CD8-positive, alpha-beta memory T cell (primary cell): ENCODE measurements at regions not wholly inside any gene's neighbourhood (a gene's known extent, or its start where the extent isn't known, plus 50 kb on each side); places are given as distances from the start of the nearest gene placed in this dataset.
"Not testable (repeated sequence)": the region's sequence is repeated elsewhere in the genome, so short reads cannot be mapped to it uniquely, and the experiment has no call there.

ENCODE experiments used
- CTCF ChIA-PET: fragments of 350-600 bp; sonication (Branson Sonifier 250); formaldehyde crosslinking; loops from one replicate; lab custom pipeline; 2021; ENCODE audit warnings: antibody characterized with exemption; lab: Charles Lee
- POLR2A ChIA-PET: fragments of 350-600 bp; sonication (Branson Sonifier 250); formaldehyde crosslinking; loops from one replicate; lab custom pipeline; 2021; ENCODE audit warnings: antibody characterized with exemption; lab: Charles Lee
- DNase-seq, 5 donors: peaks; one replicate each; pipeline versions ENCODE4 v3.0.0 to v3.0.0-alpha.2; 2020 to 2022; ENCODE audit warnings: mixed read lengths in 1 of 5
- H3K27ac ChIP-seq: one replicate; pipeline ENCODE4 v1.7.0; 2013; ENCODE audit warnings: low read depth, mild to moderate bottlenecking, low read length, moderate library complexity
- H3K27me3 ChIP-seq: 2 replicates; pipeline ENCODE4 v1.7.0; 2013; ENCODE audit warnings: low read length, mild to moderate bottlenecking; ENCODE audit not compliant: insufficient read depth, poor library complexity, severe bottlenecking
- H3K36me3 ChIP-seq: 2 replicates; pipeline ENCODE4 v1.7.0; 2013; ENCODE audit warnings: mild to moderate bottlenecking, low read length, moderate library complexity; ENCODE audit not compliant: insufficient read depth
- H3K4me1 ChIP-seq: 2 replicates; pipeline ENCODE4 v1.7.0; 2013; ENCODE audit warnings: mild to moderate bottlenecking, low read length, moderate library complexity; ENCODE audit not compliant: insufficient read depth
- H3K4me3 ChIP-seq: 2 replicates; pipeline ENCODE4 v1.7.0; 2013; ENCODE audit warnings: mild to moderate bottlenecking, low read length
- H3K9me3 ChIP-seq: 2 replicates; pipeline ENCODE4 v1.7.0; 2013; ENCODE audit warnings: mild to moderate bottlenecking, low read length
- H3K27ac Mint-ChIP-seq, 8 donors: one replicate each; pipeline ENCODE4 v1.8.0; 2020 to 2021; ENCODE audit warnings: mixed read lengths in 8 of 8, mild to moderate bottlenecking in 6 of 8, inconsistent platforms in 3 of 8, moderate library complexity in 3 of 8
- H3K27me3 Mint-ChIP-seq, 2 donors: one replicate each; pipeline ENCODE4 v1.8.0; 2020 to 2021; ENCODE audit warnings: mixed read lengths in 2 of 2, mild to moderate bottlenecking in 1 of 2, moderate library complexity in 1 of 2
- H3K36me3 Mint-ChIP-seq, 3 donors: one replicate each; pipeline ENCODE4 v1.8.0; 2020 to 2021; ENCODE audit warnings: mixed read lengths in 3 of 3, inconsistent platforms in 1 of 3, mild to moderate bottlenecking in 1 of 3
- H3K4me1 Mint-ChIP-seq, 3 donors: one replicate each; pipeline ENCODE4 v1.8.0; 2020 to 2021; ENCODE audit warnings: mixed read lengths in 3 of 3, inconsistent platforms in 1 of 3, mild to moderate bottlenecking in 1 of 3
- H3K4me3 Mint-ChIP-seq, 7 donors: one replicate each; pipeline ENCODE4 v1.8.0; 2020 to 2021; ENCODE audit warnings: mixed read lengths in 7 of 7, mild to moderate bottlenecking in 6 of 7, moderate library complexity in 4 of 7, inconsistent platforms in 2 of 7
- H3K9me3 Mint-ChIP-seq, 5 donors: one replicate each; pipeline ENCODE4 v1.8.0; 2020 to 2022; ENCODE audit warnings: mixed read lengths in 5 of 5, mild to moderate bottlenecking in 3 of 5, moderate library complexity in 2 of 5, inconsistent platforms in 1 of 5

- H3K4me3 ChIP-seq = no peak overlapping the region
- no peaks in the 10 kb centered on the region for H3K36me3 Mint-ChIP-seq
- DNase-seq = no peak
- H3K36me3 ChIP-seq = no peaks in the 10 kb centered on the region
- H3K4me3 Mint-ChIP-seq = no peak overlapping the region
- CTCF ChIA-PET = no interaction called here
- no peak overlapping the region for H3K27ac ChIP-seq
- H3K27me3 Mint-ChIP-seq = no peaks in the 10 kb centered on the region
- H3K4me1 ChIP-seq = no peaks in the 10 kb centered on the region
- H3K27ac Mint-ChIP-seq = no peak overlapping the region
- peaks cover 0 to 5% (median 0%) of the 10 kb centered on the region in 5 donors for H3K9me3 Mint-ChIP-seq
- H3K9me3 ChIP-seq = no peaks in the 10 kb centered on the region
- no peaks in the 10 kb centered on the region for H3K27me3 ChIP-seq
- H3K4me1 Mint-ChIP-seq = no peaks in the 10 kb centered on the region
- POLR2A ChIA-PET = no interaction called here
These were observed 452.5 kb downstream of the ZNF516 start for GRCh38 chr18:76042511-76042910.

GRCh38 chr18:76018210-76018609 is 476.8 kb downstream of the ZNF516 start:
- Histone ChIP-seq H3K27me3 (no peaks in the 10 kb centered on the region), H3K4me3 (no peak overlapping the region), H3K27ac (no peak overlapping the region), H3K9me3 (no peaks in the 10 kb centered on the region), H3K36me3 (no peaks in the 10 kb centered on the region), H3K4me1 (no peaks in the 10 kb centered on the region)
- Mint-ChIP-seq H3K4me3 (no peak overlapping the region), H3K27ac (no peak overlapping the region), H3K9me3 (peaks cover 2 to 27% (median 7%) of the 10 kb centered on the region in 5 donors), H3K4me1 (no peaks in the 10 kb centered on the region), H3K27me3 (peaks cover 0 to 2% of the 10 kb centered on the region in 2 donors), H3K36me3 (no peaks in the 10 kb centered on the region)
- no peak for DNase-seq
- POLR2A ChIA-PET = no interaction called here
- CTCF ChIA-PET = no interaction called here

GRCh38 chr18:76013057-76013456 is 482.0 kb downstream of the ZNF516 start:
- no peaks in the 10 kb centered on the region for H3K36me3 ChIP-seq
- H3K4me3 ChIP-seq = no peak overlapping the region
- CTCF ChIA-PET = interaction anchor here (1.1 kb wide), 1 partner anchor 10 kb away, joined by 3 read pairs; no protein-coding TSS in a partner anchor
- H3K27ac ChIP-seq = no peak overlapping the region
- no peaks in the 10 kb centered on the region for H3K27me3 ChIP-seq
- no peak overlapping the region for H3K4me3 Mint-ChIP-seq
- no peaks in the 10 kb centered on the region for H3K36me3 Mint-ChIP-seq
- POLR2A ChIA-PET = no interaction called here
- no peak overlapping the region for H3K27ac Mint-ChIP-seq
- H3K4me1 Mint-ChIP-seq = no peaks in the 10 kb centered on the region
- peaks cover 0 to 1% of the 10 kb centered on the region in 2 donors for H3K27me3 Mint-ChIP-seq
- H3K9me3 ChIP-seq = no peaks in the 10 kb centered on the region
- H3K4me1 ChIP-seq = no peaks in the 10 kb centered on the region
- no peak for DNase-seq
- peaks cover 3 to 13% (median 7%) of the 10 kb centered on the region in 5 donors for H3K9me3 Mint-ChIP-seq

GRCh38 chr18:76005632-76006208 is 489.3 kb downstream of the ZNF516 start:
- peaks cover 0 to 1% of the 10 kb centered on the region in 2 donors for H3K27me3 Mint-ChIP-seq
- no peaks in the 10 kb centered on the region for H3K4me1 Mint-ChIP-seq
- POLR2A ChIA-PET = no interaction called here
- H3K4me3 ChIP-seq = no peak overlapping the region
- H3K9me3 ChIP-seq = no peaks in the 10 kb centered on the region
- no peak overlapping the region for H3K27ac Mint-ChIP-seq
- peaks cover 0 to 7% (median 4%) of the 10 kb centered on the region in 5 donors for H3K9me3 Mint-ChIP-seq
- H3K36me3 ChIP-seq = no peaks in the 10 kb centered on the region
- CTCF ChIA-PET = no interaction called here
- H3K27me3 ChIP-seq = no peaks in the 10 kb centered on the region
- no peaks in the 10 kb centered on the region for H3K4me1 ChIP-seq
- no peaks in the 10 kb centered on the region for H3K36me3 Mint-ChIP-seq
- DNase-seq = no peak
- H3K27ac ChIP-seq = no peak overlapping the region
- H3K4me3 Mint-ChIP-seq = no peak overlapping the region

GRCh38 chr18:75987913-75988312 is 507.1 kb downstream of the ZNF516 start:
- not testable (repeated sequence) for H3K27ac ChIP-seq, DNase-seq, H3K27ac Mint-ChIP-seq

GRCh38 chr18:75984853-75985252 is 510.2 kb downstream of the ZNF516 start:
- Histone ChIP-seq H3K4me3 (no peak overlapping the region), H3K27ac (no peak overlapping the region), H3K27me3 (no peaks in the 10 kb centered on the region), H3K9me3 (no peaks in the 10 kb centered on the region), H3K4me1 (no peaks in the 10 kb centered on the region), H3K36me3 (no peaks in the 10 kb centered on the region)
- no peak for DNase-seq
- ChIA-PET POLR2A (no interaction called here), CTCF (no interaction called here)
- Mint-ChIP-seq H3K4me1 (no peaks in the 10 kb centered on the region), H3K4me3 (no peak overlapping the region), H3K27me3 (peaks cover 0 to 1% of the 10 kb centered on the region in 2 donors), H3K9me3 (peaks cover 0 to 8% (median 3%) of the 10 kb centered on the region in 5 donors), H3K27ac (no peak overlapping the region), H3K36me3 (no peaks in the 10 kb centered on the region)

More at GRCh38 chr18:75987913-75988312, 507.1 kb downstream of the ZNF516 start:
- H3K36me3 ChIP-seq, H3K27me3 ChIP-seq, H3K9me3 ChIP-seq, CTCF ChIA-PET, POLR2A ChIA-PET, H3K4me3 ChIP-seq, H3K36me3 Mint-ChIP-seq, H3K9me3 Mint-ChIP-seq, H3K4me3 Mint-ChIP-seq, H3K4me1 Mint-ChIP-seq, H3K4me1 ChIP-seq, H3K27me3 Mint-ChIP-seq: not testable (repeated sequence)

GRCh38 chr18:75981102-75981501 is 513.9 kb downstream of the ZNF516 start:
- Histone ChIP-seq H3K27ac (no peak overlapping the region), H3K9me3 (no peaks in the 10 kb centered on the region), H3K4me1 (no peaks in the 10 kb centered on the region), H3K27me3 (no peaks in the 10 kb centered on the region), H3K36me3 (no peaks in the 10 kb centered on the region), H3K4me3 (no peak overlapping the region)
- ChIA-PET CTCF (no interaction called here), POLR2A (no interaction called here)
- no peaks in the 10 kb centered on the region for H3K36me3 Mint-ChIP-seq
- H3K27me3 Mint-ChIP-seq = peaks cover 0 to 1% of the 10 kb centered on the region in 2 donors
- H3K4me1 Mint-ChIP-seq = no peaks in the 10 kb centered on the region
- no peak for DNase-seq
- H3K27ac Mint-ChIP-seq = no peak overlapping the region
- H3K9me3 Mint-ChIP-seq = peaks cover 0 to 6% (median 3%) of the 10 kb centered on the region in 5 donors
- no peak overlapping the region for H3K4me3 Mint-ChIP-seq

GRCh38 chr18:75977081-75977480 is 518.0 kb downstream of the ZNF516 start:
- H3K27me3 ChIP-seq = no peaks in the 10 kb centered on the region
- Mint-ChIP-seq H3K27me3 (no peaks in the 10 kb centered on the region), H3K4me3 (no peak overlapping the region), H3K36me3 (no peaks in the 10 kb centered on the region), H3K27ac (no peak overlapping the region), H3K4me1 (no peaks in the 10 kb centered on the region), H3K9me3 (peaks cover 0 to 3% (median 0%) of the 10 kb centered on the region in 5 donors)
- H3K9me3 ChIP-seq = no peaks in the 10 kb centered on the region
- ChIA-PET POLR2A (no interaction called here), CTCF (no interaction called here)
- no peak overlapping the region for H3K4me3 ChIP-seq
- no peaks in the 10 kb centered on the region for H3K36me3 ChIP-seq
- DNase-seq = no peak
- no peak overlapping the region for H3K27ac ChIP-seq
- no peaks in the 10 kb centered on the region for H3K4me1 ChIP-seq
